Thymus (tissue), 11 donors: ENCODE measurements at regions not wholly inside any gene's neighbourhood (a gene's known extent, or its start where the extent isn't known, plus 50 kb on each side); places are given as distances from the start of the nearest gene placed in this dataset.

ENCODE experiments used
- DNase-seq, 9 donors: peaks; one replicate each; pipeline ENCODE4 v3.0.0-alpha.2; 2013; ENCODE audit warnings: low spot score in 9 of 9, low read depth in 6 of 9, missing footprints in 1 of 9
- H3K27ac ChIP-seq, 2 donors: one replicate each; pipeline ENCODE4 v1.5.1; 2013; ENCODE audit warnings: control low read depth in 1 of 2, low read depth in 1 of 2, low read length in 1 of 2, mild to moderate bottlenecking in 1 of 2, moderate library complexity in 1 of 2
- H3K27me3 ChIP-seq, 2 donors: one replicate each; pipeline ENCODE4 v1.5.1; 2013; ENCODE audit warnings: low read length in 1 of 2; ENCODE audit not compliant: control insufficient read depth in 2 of 2, insufficient read depth in 1 of 2
- H3K36me3 ChIP-seq, 2 donors: one replicate each; pipeline ENCODE4 v1.5.1; 2013; ENCODE audit warnings: low read length in 1 of 2, mild to moderate bottlenecking in 1 of 2, moderate library complexity in 1 of 2; ENCODE audit not compliant: control insufficient read depth in 2 of 2, insufficient read depth in 2 of 2
- H3K4me1 ChIP-seq, 2 donors: one replicate each; pipeline ENCODE4 v1.5.1; 2013; ENCODE audit warnings: low read length in 2 of 2; ENCODE audit not compliant: control insufficient read depth in 2 of 2, insufficient read depth in 2 of 2
- H3K4me3 ChIP-seq, 2 donors: one replicate each; pipeline ENCODE4 v1.5.1; 2013; ENCODE audit warnings: low read length in 2 of 2, control low read depth in 1 of 2, mild to moderate bottlenecking in 1 of 2
- H3K9me3 ChIP-seq, 2 donors: one replicate each; pipeline ENCODE4 v1.5.1; 2013; ENCODE audit warnings: low read length in 1 of 2, mild to moderate bottlenecking in 1 of 2; ENCODE audit not compliant: control insufficient read depth in 2 of 2, insufficient read depth in 1 of 2
- WGBS: extraction: QIAGEN DNeasy Blood & Tissue Kit; methylation state at CpG from one replicate; pipeline ENCODE4 v1.1.7; 2013; 5-methylcytosine and 5-hydroxymethylcytosine counted together
- donor health status: healthy.

DNA sequence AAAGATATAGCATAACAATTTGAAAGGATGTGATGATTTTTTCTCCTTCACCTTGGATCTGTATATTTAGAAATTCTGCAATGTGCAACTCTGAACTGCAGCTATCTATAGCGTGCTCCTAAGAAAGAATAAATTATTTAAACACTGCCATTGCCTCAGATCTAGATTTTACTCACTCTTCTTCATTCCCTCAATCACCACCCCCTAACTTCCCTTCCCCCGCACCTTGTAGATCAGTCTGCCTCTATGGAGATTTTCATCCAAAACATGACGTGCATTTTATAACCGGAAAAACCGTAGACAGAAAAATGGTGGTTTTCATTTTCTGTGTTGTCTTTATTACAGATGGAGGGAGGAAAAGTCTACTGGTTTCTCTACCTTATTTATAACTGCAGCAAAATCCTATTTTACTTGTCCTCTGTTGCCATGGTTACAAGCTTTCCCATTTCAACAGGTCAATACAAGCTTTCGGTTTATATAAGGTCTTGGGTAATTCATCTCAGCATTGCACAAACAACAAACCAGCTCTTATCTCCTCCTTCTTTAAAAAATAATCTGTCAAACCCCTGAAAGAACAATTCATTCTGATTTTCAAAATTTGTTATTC is 480.0 kb downstream of the TAF11L14 start:
- H3K27me3 ChIP-seq: no peaks in the 10 kb centered on the region
- no peaks in the 10 kb centered on the region for H3K4me1 ChIP-seq
- WGBS: 93% methylated on average over 6 of the region's 6 CpGs
- no peaks in the 10 kb centered on the region for H3K9me3 ChIP-seq
- no peak overlapping the region for H3K4me3 ChIP-seq
- no peak overlapping the region for H3K27ac ChIP-seq
- no peaks in the 10 kb centered on the region for H3K36me3 ChIP-seq
- no peak for DNase-seq

DNA sequence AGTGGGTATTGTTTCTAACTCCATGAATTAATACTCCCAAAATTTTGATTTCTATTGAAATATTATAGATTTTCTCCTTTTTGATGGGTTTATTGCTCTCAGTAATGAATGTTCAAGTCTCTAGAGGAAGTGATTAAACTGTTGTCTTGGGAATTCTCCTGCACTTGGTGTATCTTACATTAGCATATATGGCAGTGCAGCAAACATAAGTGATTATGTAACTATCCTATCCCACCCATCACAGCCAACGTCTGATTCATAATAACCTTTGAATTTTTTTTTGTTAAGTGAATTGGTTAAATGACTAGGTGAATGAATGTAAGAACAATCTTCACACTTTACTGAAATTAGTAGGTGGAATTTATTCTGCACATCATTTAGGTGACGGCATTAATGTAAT is 483.7 kb downstream of the TAF11L14 start:
- H3K36me3 ChIP-seq: no peaks in the 10 kb centered on the region
- H3K27me3 ChIP-seq: no peaks in the 10 kb centered on the region
- no peaks in the 10 kb centered on the region for H3K4me1 ChIP-seq
- peaks cover 0 to 5% of the 10 kb centered on the region in 2 donors for H3K9me3 ChIP-seq
- no peak overlapping the region for H3K4me3 ChIP-seq
- H3K27ac ChIP-seq: no peak overlapping the region
- DNase-seq: no peak
- WGBS: 95% methylated on average over 2 of the region's 2 CpGs

DNA sequence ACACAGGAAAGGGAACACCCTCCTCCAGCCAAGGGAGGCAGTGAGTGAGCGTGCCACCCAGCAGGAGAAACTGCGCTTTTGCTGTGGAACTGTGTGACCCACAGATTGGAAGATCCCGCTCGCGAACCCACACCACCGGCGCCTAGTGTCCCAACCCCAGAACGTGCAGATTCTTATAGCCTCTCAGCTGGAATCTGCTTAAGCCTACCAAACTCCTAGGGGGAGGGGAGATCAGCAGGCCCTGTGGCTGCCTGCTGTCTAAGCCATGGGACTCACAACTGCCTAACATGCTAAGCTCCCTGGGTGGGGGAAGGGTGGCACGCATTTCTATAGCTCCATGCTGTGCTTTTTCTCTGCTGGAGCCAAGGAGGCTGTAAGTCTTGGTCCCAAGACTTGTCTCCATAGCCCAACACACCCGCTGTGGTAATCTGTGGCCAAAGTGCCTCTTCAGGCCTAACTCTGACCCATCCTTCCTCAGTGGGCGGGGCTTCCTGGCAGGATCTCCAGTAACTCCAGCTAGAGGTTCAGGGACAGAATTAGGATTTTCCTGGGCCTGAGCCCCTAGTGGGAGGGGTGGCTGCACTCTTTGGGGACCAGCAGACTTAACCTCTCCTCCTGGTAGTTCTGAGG is 485.0 kb downstream of the TAF11L14 start:
- peaks cover 0 to 5% of the 10 kb centered on the region in 2 donors for H3K9me3 ChIP-seq
- no peaks in the 10 kb centered on the region for H3K4me1 ChIP-seq
- H3K36me3 ChIP-seq: no peaks in the 10 kb centered on the region
- H3K4me3 ChIP-seq: no peak overlapping the region
- 93% methylated on average over 11 of the region's 11 CpGs for WGBS
- H3K27me3 ChIP-seq: no peaks in the 10 kb centered on the region
- no peak overlapping the region for H3K27ac ChIP-seq
- DNase-seq: no peak

DNA sequence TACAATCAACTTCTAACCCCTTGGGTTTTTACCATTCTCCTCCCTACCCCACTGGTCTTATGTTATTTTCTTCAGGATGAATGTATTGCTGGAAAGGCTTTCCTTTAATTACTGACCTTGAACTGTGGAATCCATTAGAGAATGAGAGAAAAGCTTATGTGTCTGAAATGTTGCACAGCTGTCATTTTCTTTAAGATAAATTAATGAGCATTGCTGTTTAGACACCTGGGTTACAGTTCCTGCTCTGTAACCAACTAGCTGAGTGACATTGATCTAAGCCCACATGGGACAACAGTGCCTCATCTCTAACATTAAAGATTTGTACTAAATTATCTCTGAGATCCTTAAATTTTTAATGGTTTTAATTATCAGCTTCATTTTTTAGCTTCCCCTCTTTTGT is 507.0 kb downstream of the TAF11L14 start:
- no peak overlapping the region for H3K4me3 ChIP-seq
- no peak overlapping the region for H3K27ac ChIP-seq
- no peaks in the 10 kb centered on the region for H3K4me1 ChIP-seq
- no peaks in the 10 kb centered on the region for H3K9me3 ChIP-seq
- no peak for DNase-seq
- H3K36me3 ChIP-seq: no peaks in the 10 kb centered on the region
- H3K27me3 ChIP-seq: no peaks in the 10 kb centered on the region

DNA sequence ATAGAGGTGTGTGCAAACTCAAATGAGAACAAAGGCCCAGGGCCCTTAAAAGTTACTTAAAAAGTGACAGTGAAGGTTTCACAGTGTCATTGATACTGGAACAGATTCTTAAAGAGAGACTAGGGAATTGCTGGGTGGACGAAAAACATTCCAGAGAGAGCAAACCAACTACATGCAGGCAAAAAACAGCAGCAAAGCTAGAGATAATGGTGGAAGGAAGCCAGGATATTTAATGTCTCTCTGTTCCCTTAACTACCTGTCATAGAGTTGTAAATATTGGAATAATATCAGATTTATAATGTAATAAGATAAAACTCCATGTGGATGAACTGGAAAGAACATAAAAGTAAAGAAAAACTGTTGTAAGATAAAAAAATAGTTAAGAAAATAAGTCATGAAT is 508.6 kb downstream of the TAF11L14 start:
- H3K36me3 ChIP-seq: no peaks in the 10 kb centered on the region
- H3K27me3 ChIP-seq: no peaks in the 10 kb centered on the region
- no peaks in the 10 kb centered on the region for H3K9me3 ChIP-seq
- no peaks in the 10 kb centered on the region for H3K4me1 ChIP-seq
- H3K4me3 ChIP-seq: no peak overlapping the region
- 83% methylated on average over 1 of the region's 1 CpG for WGBS
- no peak for DNase-seq
- H3K27ac ChIP-seq: no peak overlapping the region

DNA sequence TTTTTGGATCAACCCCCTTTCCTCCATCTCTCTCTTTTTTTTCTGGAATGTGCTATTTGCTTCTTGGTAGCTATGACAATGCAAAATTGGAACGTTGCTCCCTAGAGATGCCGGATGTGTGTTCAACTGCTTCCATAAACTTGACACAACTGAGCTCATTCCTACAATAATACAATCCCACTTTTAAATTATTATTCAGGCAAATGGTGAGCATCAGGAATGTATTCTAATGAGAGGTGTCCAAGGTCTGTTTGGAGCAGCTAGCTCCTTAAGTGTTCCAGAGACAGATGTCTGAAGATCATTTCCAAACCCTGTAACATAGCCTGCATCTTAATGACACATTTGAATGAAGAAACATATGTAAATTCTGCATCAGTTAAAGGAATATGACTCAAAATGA is 518.4 kb downstream of the TAF11L14 start:
- no peak overlapping the region for H3K27ac ChIP-seq
- no peak for DNase-seq
- no peaks in the 10 kb centered on the region for H3K36me3 ChIP-seq
- H3K9me3 ChIP-seq: no peaks in the 10 kb centered on the region
- no peaks in the 10 kb centered on the region for H3K27me3 ChIP-seq
- no peaks in the 10 kb centered on the region for H3K4me1 ChIP-seq
- H3K4me3 ChIP-seq: no peak overlapping the region
- 92% methylated on average over 2 of the region's 2 CpGs for whole genome bisulfite sequencing

DNA sequence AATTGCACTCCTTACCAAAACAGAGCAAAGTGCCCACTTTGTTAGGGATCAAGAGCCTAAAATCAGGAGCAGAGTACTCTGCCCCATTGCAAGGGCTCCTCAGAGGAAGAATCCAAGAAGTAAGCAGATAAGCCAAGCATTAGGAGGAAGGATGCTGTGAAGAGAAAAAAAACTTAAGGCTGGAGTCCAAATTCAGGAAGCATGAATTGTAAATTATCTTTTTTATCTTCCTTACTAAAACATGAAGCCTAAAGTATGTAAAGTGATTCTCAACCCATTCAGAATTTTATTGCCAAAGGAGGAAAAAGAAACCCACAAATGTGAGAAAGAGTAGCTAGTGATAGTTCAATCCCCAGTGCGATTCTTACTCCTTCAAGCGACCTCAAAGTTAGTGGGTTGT is 523.9 kb downstream of the TAF11L14 start:
- Histone ChIP-seq H3K36me3 (no peaks in the 10 kb centered on the region), H3K27me3 (no peaks in the 10 kb centered on the region), H3K27ac (no peak overlapping the region), H3K4me3 (no peak overlapping the region), H3K9me3 (peaks cover 0 to 5% of the 10 kb centered on the region in 2 donors), H3K4me1 (no peaks in the 10 kb centered on the region)
- 91% methylated on average over 2 of the region's 2 CpGs for WGBS
- no peak for DNase-seq

DNA sequence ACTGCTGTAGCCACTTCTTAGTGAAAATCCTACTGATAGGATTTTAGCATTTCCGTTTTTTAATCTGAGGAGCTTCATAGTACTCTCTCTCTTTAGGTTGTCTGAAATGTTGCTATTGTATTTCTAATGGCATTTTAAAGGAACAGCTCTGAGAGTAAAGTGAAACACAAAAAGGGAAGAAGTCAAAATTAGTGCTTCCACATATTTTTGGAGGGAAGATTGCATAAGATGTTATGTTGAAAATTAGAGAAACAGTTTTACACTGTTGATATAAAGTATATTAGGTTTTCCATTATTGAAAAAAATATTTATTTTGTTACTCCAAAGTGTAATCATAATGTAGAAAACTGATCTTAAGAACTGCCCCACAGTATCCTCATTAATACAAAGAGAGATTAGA is 525.1 kb downstream of the TAF11L14 start:
- no peak overlapping the region for H3K4me3 ChIP-seq
- no peak overlapping the region for H3K27ac ChIP-seq
- H3K9me3 ChIP-seq: peaks cover 0 to 8% of the 10 kb centered on the region in 2 donors
- no peak for DNase-seq
- no peaks in the 10 kb centered on the region for H3K27me3 ChIP-seq
- 75% methylated on average over 1 of the region's 1 CpG for WGBS
- no peaks in the 10 kb centered on the region for H3K4me1 ChIP-seq
- no peaks in the 10 kb centered on the region for H3K36me3 ChIP-seq

DNA sequence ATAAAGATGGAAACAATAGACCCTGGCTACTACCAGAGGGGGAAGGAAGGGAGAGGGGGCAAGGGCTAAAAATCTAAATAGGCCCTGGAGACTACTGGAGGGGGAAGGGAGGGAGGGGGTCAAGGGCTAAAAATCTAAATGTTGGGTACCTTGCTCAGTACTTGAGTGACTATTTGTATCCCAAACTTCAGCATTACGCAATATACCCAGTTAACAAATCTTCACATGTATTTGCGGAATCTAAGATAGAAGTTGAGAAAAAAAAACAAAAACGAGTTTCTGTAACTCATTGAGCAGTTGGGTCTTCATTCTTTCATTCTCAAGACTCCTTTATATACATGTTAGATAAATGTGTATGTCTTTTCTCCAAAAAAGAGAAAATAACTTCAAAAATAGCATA is 537.4 kb downstream of the TAF11L14 start:
- no peak for DNase-seq
- 76% methylated on average over 3 of the region's 3 CpGs for WGBS

More for the DNA sequence above, 537.4 kb downstream of the TAF11L14 start:
- no peaks in the 10 kb centered on the region for H3K36me3 ChIP-seq
- no peak overlapping the region for H3K27ac ChIP-seq
- no peaks in the 10 kb centered on the region for H3K27me3 ChIP-seq
- no peaks in the 10 kb centered on the region for H3K9me3 ChIP-seq
- H3K4me1 ChIP-seq: no peaks in the 10 kb centered on the region
- H3K4me3 ChIP-seq: no peak overlapping the region
